Thyroid gland (tissue), 4 donors: ENCODE measurements at regions not wholly inside any gene's neighbourhood (a gene's known extent, or its start where the extent isn't known, plus 50 kb on each side); places are given as distances from the start of the nearest gene placed in this dataset.

Experiments used
- POLR2A ChIP-seq, 2 donors: fragments of 450-650 bp; IDR thresholded peaks; one replicate each; pipeline ENCODE4 v1.6.1; 2017; ENCODE audit warnings: antibody characterized with exemption in 2 of 2, mild to moderate bottlenecking in 2 of 2, moderate library complexity in 1 of 2
- TF ChIP-seq, protein P1 (sequence below), 6 experiments: fragments of 200-600 bp in 3 of 6; fragments of 450-650 bp in 3 of 6; sonication (generic) in 3 of 6; IDR thresholded peaks; one replicate each; pipeline ENCODE4 v1.5.1; 2016 to 2019; ENCODE audit warnings: antibody characterized with exemption in 6 of 6, mild to moderate bottlenecking in 2 of 6, inconsistent platforms in 1 of 6, moderate library complexity in 1 of 6

DNA sequence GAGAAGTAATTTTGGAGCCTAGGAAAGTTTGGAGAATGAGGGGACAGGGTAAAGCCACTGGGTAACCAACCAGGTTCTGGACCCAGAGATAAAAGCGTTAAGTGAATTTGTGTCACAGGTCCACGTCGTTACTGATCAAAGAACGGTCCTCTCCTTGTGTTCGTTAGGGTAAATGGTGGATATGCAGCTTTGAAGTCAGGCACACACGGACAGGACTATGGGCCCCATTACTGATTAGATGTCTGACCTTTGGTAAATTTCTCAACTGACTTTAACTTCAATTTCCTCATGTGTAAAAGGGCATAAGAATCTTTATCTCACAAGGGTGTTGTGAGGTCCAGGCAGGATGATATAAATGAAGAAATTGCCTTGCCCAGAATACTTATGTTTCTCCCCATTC lies 76.6 kb downstream of the EMP1 start:
- TF ChIP-seq, protein P1, sequence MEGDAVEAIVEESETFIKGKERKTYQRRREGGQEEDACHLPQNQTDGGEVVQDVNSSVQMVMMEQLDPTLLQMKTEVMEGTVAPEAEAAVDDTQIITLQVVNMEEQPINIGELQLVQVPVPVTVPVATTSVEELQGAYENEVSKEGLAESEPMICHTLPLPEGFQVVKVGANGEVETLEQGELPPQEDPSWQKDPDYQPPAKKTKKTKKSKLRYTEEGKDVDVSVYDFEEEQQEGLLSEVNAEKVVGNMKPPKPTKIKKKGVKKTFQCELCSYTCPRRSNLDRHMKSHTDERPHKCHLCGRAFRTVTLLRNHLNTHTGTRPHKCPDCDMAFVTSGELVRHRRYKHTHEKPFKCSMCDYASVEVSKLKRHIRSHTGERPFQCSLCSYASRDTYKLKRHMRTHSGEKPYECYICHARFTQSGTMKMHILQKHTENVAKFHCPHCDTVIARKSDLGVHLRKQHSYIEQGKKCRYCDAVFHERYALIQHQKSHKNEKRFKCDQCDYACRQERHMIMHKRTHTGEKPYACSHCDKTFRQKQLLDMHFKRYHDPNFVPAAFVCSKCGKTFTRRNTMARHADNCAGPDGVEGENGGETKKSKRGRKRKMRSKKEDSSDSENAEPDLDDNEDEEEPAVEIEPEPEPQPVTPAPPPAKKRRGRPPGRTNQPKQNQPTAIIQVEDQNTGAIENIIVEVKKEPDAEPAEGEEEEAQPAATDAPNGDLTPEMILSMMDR (IDR thresholded peaks at IDR 0.05): no peak
- no peak for TF ChIP-seq POLR2A (IDR thresholded peaks at IDR 0.05)
